Aorta (tissue), 5 donors: ENCODE measurements at regions not wholly inside any gene's neighbourhood (a gene's known extent, or its start where the extent isn't known, plus 50 kb on each side); places are given as distances from the start of the nearest gene placed in this dataset.

Source experiments
- ATAC-seq: fragments of 200-7000 bp; cut with Tn5 transposase; one replicate; pipeline ENCODE4 v1.9.1; 2022; ENCODE audit warnings: moderate library complexity; ENCODE audit not compliant: low FRiP score
- DNase-seq, 2 donors: peaks; one replicate each; pipeline ENCODE4 v3.0.0-alpha.2; 2020
- H3K27ac ChIP-seq, 2 donors: one replicate each; pipeline ENCODE4 v1.5.1; 2013; ENCODE audit warnings: low read length in 2 of 2, mild to moderate bottlenecking in 2 of 2, moderate library complexity in 2 of 2, control low read depth in 1 of 2, inconsistent platforms in 1 of 2, low read depth in 1 of 2
- H3K27me3 ChIP-seq, 2 donors: one replicate each; pipeline ENCODE4 v1.6.1; 2013; ENCODE audit warnings: control low read depth in 1 of 2, low read length in 1 of 2, mild to moderate bottlenecking in 1 of 2, moderate library complexity in 1 of 2; ENCODE audit not compliant: insufficient read depth in 2 of 2, control insufficient read depth in 1 of 2
- H3K36me3 ChIP-seq, 2 donors: one replicate each; pipeline ENCODE4 v1.6.1; 2013; ENCODE audit warnings: control low read depth in 1 of 2, low read length in 1 of 2, mild to moderate bottlenecking in 1 of 2; ENCODE audit not compliant: insufficient read depth in 2 of 2, control insufficient read depth in 1 of 2
- H3K4me1 ChIP-seq, 2 donors: one replicate each; pipeline ENCODE4 v1.6.1; 2013; ENCODE audit warnings: low read length in 2 of 2, control low read depth in 1 of 2, mild to moderate bottlenecking in 1 of 2, moderate library complexity in 1 of 2; ENCODE audit not compliant: insufficient read depth in 2 of 2, control insufficient read depth in 1 of 2
- H3K4me3 ChIP-seq, 2 donors: one replicate each; pipeline ENCODE4 v1.5.1; 2013; ENCODE audit warnings: low read length in 2 of 2, control low read depth in 1 of 2, mild to moderate bottlenecking in 1 of 2
- H3K9me3 ChIP-seq: one replicate; pipeline ENCODE4 v1.6.1; 2013; ENCODE audit warnings: mild to moderate bottlenecking, low read length; ENCODE audit not compliant: control insufficient read depth
- WGBS, 2 donors: extraction: QIAGEN DNeasy Blood & Tissue Kit; methylation state at CpG; one replicate each; pipeline ENCODE4 v1.1.7; 2013; 5-methylcytosine and 5-hydroxymethylcytosine counted together
- intact Hi-C, 2 donors: fragments of 100-400 bp; cut with DNase I; formaldehyde crosslinking; loops; one replicate each; pipeline versions ENCODE4 v1.14.2 to v1.15.0; 2022
- donor health status: healthy with polysubstance abuse.
- donor health status: Bipolar disorder and iron deficiency.
- donor health status: DM: no; HTN: no; CAD: no.
- donor health status: DM: no; HTN: no; CAD: no.
- donor health status: DM: yes; HTN: yes; CAD: no.

GRCh38 chr9:106060885-106061284 is 366.5 kb downstream of the TMEM38B start:
- Histone ChIP-seq H3K27ac (no peak overlapping the region), H3K4me1 (no peaks in the 10 kb centered on the region), H3K4me3 (no peak overlapping the region), H3K9me3 (peaks cover 1% of the 10 kb centered on the region), H3K27me3 (no peaks in the 10 kb centered on the region), H3K36me3 (no peaks in the 10 kb centered on the region)
- DNase-seq (no peak), ATAC-seq (no peak)
- intact Hi-C loops, result no loop called here

GRCh38 chr9:106062250-106062649 is 367.9 kb downstream of the TMEM38B start:
- Histone ChIP-seq H3K4me3 (no peak overlapping the region), H3K9me3 (peaks cover 1% of the 10 kb centered on the region), H3K36me3 (no peaks in the 10 kb centered on the region), H3K27ac (no peak overlapping the region), H3K4me1 (no peaks in the 10 kb centered on the region), H3K27me3 (no peaks in the 10 kb centered on the region)
- intact Hi-C loops, result no loop called here
- DNase-seq, result no peak
- no peak for ATAC-seq

- Histone ChIP-seq H3K27ac (no peak overlapping the region), H3K27me3 (no peaks in the 10 kb centered on the region), H3K9me3 (no peaks in the 10 kb centered on the region), H3K4me3 (no peak overlapping the region), H3K36me3 (no peaks in the 10 kb centered on the region), H3K4me1 (no peaks in the 10 kb centered on the region)
- intact Hi-C loops, result no loop called here
- DNase-seq (no peak), ATAC-seq (no peak)
- WGBS, 2 donors, result 63 to 66% methylated on average over 3 of the region's 3 CpGs
These were observed 370.8 kb downstream of the TMEM38B start for GRCh38 chr9:106065136-106065535.

- H3K36me3 ChIP-seq, result no peaks in the 10 kb centered on the region
- 41 to 49% methylated on average over 2 of the region's 2 CpGs for WGBS, 2 donors
- no peaks in the 10 kb centered on the region for H3K4me1 ChIP-seq
- no peak overlapping the region for H3K27ac ChIP-seq
- ATAC-seq (no peak), DNase-seq (no peak)
- H3K27me3 ChIP-seq, result no peaks in the 10 kb centered on the region
- no peak overlapping the region for H3K4me3 ChIP-seq
- intact Hi-C loops, result no loop called here
- H3K9me3 ChIP-seq, result no peaks in the 10 kb centered on the region
These were observed 371.4 kb downstream of the TMEM38B start for GRCh38 chr9:106065579-106066214.

GRCh38 chr9:106066940-106067524 is 372.7 kb downstream of the TMEM38B start:
- no peak for ATAC-seq
- Histone ChIP-seq H3K36me3 (no peaks in the 10 kb centered on the region), H3K9me3 (no peaks in the 10 kb centered on the region), H3K4me3 (no peak overlapping the region), H3K27ac (no peak overlapping the region), H3K4me1 (no peaks in the 10 kb centered on the region), H3K27me3 (no peaks in the 10 kb centered on the region)
- intact Hi-C loops, result no loop called here
- WGBS, 2 donors, result 57 to 65% methylated on average over 8 of the region's 8 CpGs
- DNase-seq, result no peak

- no peak overlapping the region for H3K4me3 ChIP-seq
- no peaks in the 10 kb centered on the region for H3K27me3 ChIP-seq
- DNase-seq (no peak), ATAC-seq (no peak)
- intact Hi-C loops, result no loop called here
- 84 to 87% methylated on average over 2 of the region's 2 CpGs for WGBS, 2 donors
- no peaks in the 10 kb centered on the region for H3K36me3 ChIP-seq
- no peak overlapping the region for H3K27ac ChIP-seq
- no peaks in the 10 kb centered on the region for H3K4me1 ChIP-seq
- H3K9me3 ChIP-seq, result no peaks in the 10 kb centered on the region
These were observed 374.9 kb downstream of the TMEM38B start for GRCh38 chr9:106069241-106069640.

- Histone ChIP-seq H3K27me3 (no peaks in the 10 kb centered on the region), H3K9me3 (no peaks in the 10 kb centered on the region), H3K36me3 (no peaks in the 10 kb centered on the region), H3K27ac (no peak overlapping the region), H3K4me1 (no peaks in the 10 kb centered on the region), H3K4me3 (no peak overlapping the region)
- ATAC-seq (no peak), DNase-seq (no peak)
- 46 to 52% methylated on average over 1 of the region's 1 CpG for WGBS, 2 donors
- intact Hi-C loops, result no loop called here
These were observed 378.1 kb downstream of the TMEM38B start for GRCh38 chr9:106072421-106072820.

- Histone ChIP-seq H3K27ac (no peak overlapping the region), H3K36me3 (no peaks in the 10 kb centered on the region), H3K9me3 (no peaks in the 10 kb centered on the region), H3K27me3 (no peaks in the 10 kb centered on the region), H3K4me1 (no peaks in the 10 kb centered on the region), H3K4me3 (no peak overlapping the region)
- intact Hi-C loops, result no loop called here
- no peak for DNase-seq
- WGBS, 2 donors, result 46 to 50% methylated on average over 1 of the region's 1 CpG
- no peak for ATAC-seq
These were observed 379.7 kb downstream of the TMEM38B start for GRCh38 chr9:106074006-106074405.

- H3K9me3 ChIP-seq, result no peaks in the 10 kb centered on the region
- H3K36me3 ChIP-seq, result no peaks in the 10 kb centered on the region
- no peak for DNase-seq
- intact Hi-C loops, result no loop called here
- no peak for ATAC-seq
- H3K27me3 ChIP-seq, result no peaks in the 10 kb centered on the region
- no peaks in the 10 kb centered on the region for H3K4me1 ChIP-seq
- H3K27ac ChIP-seq, result no peak overlapping the region
- H3K4me3 ChIP-seq, result no peak overlapping the region
- WGBS, 2 donors, result 51 to 56% methylated on average over 3 of the region's 3 CpGs
These were observed 381.1 kb downstream of the TMEM38B start for GRCh38 chr9:106075236-106075959.
